DLD1 (cell line): ENCODE measurements at regions not wholly inside any gene's neighbourhood (a gene's known extent, or its start where the extent isn't known, plus 50 kb on each side); places are given as distances from the start of the nearest gene placed in this dataset.

Experiments used
- in situ Hi-C: cut with HindIII; loops from 2 replicates; pipeline ENCODE4 v1.10.0; 2017; ENCODE audit warnings: low sequenced_read_pairs

- in situ Hi-C loops = no loop called here
Observed at GRCh38 chr5:63894690-63895089, 67.6 kb downstream of the HTR1A start.

- in situ Hi-C loops = no loop called here
Observed at GRCh38 chr5:63878788-63879187, 83.5 kb downstream of the HTR1A start.

- in situ Hi-C loops = no loop called here
Observed at GRCh38 chr5:63877961-63878360, 84.3 kb downstream of the HTR1A start.

GRCh38 chr5:63860379-63860778, 101.9 kb downstream of the HTR1A start:
- in situ Hi-C loops = no loop called here

- in situ Hi-C loops = no loop called here
Observed at GRCh38 chr5:63854076-63854475, 108.2 kb downstream of the HTR1A start.

- in situ Hi-C loops = no loop called here
Observed at GRCh38 chr5:63843190-63843589, 119.1 kb downstream of the HTR1A start.

- in situ Hi-C loops = no loop called here
Observed at GRCh38 chr5:63837437-63837836, 124.8 kb downstream of the HTR1A start.

- in situ Hi-C loops = no loop called here
Observed at GRCh38 chr5:63831381-63831780, 130.9 kb downstream of the HTR1A start.

- in situ Hi-C loops = no loop called here
Observed at GRCh38 chr5:63825984-63826383, 136.3 kb downstream of the HTR1A start.

- in situ Hi-C loops = no loop called here
Observed at GRCh38 chr5:63823583-63823982, 138.7 kb downstream of the HTR1A start.

GRCh38 chr5:63822614-63823013, 139.6 kb downstream of the HTR1A start:
- in situ Hi-C loops = no loop called here

GRCh38 chr5:63820577-63820976, 141.7 kb downstream of the HTR1A start:
- in situ Hi-C loops = no loop called here

- in situ Hi-C loops = no loop called here
Observed at GRCh38 chr5:63812693-63813092, 149.6 kb downstream of the HTR1A start.

- in situ Hi-C loops = no loop called here
Observed at GRCh38 chr5:63811961-63812360, 150.3 kb downstream of the HTR1A start.

GRCh38 chr5:63811286-63811685, 151.0 kb downstream of the HTR1A start:
- in situ Hi-C loops = no loop called here

- in situ Hi-C loops = no loop called here
Observed at GRCh38 chr5:63805151-63805550, 157.1 kb downstream of the HTR1A start.

- in situ Hi-C loops = no loop called here
Observed at GRCh38 chr5:63803165-63803564, 159.1 kb downstream of the HTR1A start.

- in situ Hi-C loops = no loop called here
Observed at GRCh38 chr5:63794979-63795378, 167.3 kb downstream of the HTR1A start.

- in situ Hi-C loops = no loop called here
Observed at GRCh38 chr5:63794296-63794695, 167.9 kb downstream of the HTR1A start.

GRCh38 chr5:63774939-63775338, 187.3 kb downstream of the HTR1A start:
- in situ Hi-C loops = no loop called here

- in situ Hi-C loops = no loop called here
Observed at GRCh38 chr5:63768221-63768620, 194.0 kb downstream of the HTR1A start.

- in situ Hi-C loops = no loop called here
Observed at GRCh38 chr5:63760965-63761364, 201.3 kb downstream of the HTR1A start.

GRCh38 chr5:63743096-63743798, 219.0 kb downstream of the HTR1A start:
- in situ Hi-C loops = no loop called here
